ENCODE measurements at regions not wholly inside any gene's neighbourhood (a gene's known extent, or its start where the extent isn't known, plus 50 kb on each side); places are given as distances from the start of the nearest gene placed in this dataset.

DNA sequence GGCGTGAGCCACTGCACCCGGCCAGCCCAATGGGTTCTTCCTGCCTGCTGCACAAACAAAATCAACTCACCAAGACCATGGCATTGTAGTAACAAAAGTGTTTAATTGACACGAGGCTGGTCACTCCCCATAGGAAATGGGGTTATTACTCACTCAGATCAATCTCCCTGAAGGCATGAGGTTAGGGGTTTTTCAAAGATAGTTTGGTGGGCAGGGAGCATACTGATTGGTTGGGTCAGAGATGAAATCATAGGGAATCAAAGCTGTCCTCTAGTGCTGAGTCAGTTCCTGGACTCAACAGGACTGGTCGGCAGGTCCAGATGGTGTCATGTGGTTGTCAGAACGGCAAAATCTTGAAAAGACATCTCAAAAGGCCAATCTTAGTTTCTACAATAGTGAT lies 122.1 kb downstream of the TMEM17 start:
- TF ChIP-seq CTCF (IDR thresholded peaks at IDR 0.05) (no peak), TCF7L2 (IDR thresholded peaks at IDR 0.05; ENCODE audit: low read depth, low read length) (no peak), POLR2AphosphoS5 (IDR thresholded peaks at IDR 0.05; ENCODE audit: low read depth, low read length) (no peak), REST (IDR thresholded peaks at IDR 0.05; ENCODE audit: insufficient read depth in 1 of 2, low read depth in 2 of 2, low read length in 1 of 2) (no peak)

All from Panc1 (cell line).